ENCODE measurements at regions not wholly inside any gene's neighbourhood (a gene's known extent, or its start where the extent isn't known, plus 50 kb on each side); places are given as distances from the start of the nearest gene placed in this dataset.

DNA sequence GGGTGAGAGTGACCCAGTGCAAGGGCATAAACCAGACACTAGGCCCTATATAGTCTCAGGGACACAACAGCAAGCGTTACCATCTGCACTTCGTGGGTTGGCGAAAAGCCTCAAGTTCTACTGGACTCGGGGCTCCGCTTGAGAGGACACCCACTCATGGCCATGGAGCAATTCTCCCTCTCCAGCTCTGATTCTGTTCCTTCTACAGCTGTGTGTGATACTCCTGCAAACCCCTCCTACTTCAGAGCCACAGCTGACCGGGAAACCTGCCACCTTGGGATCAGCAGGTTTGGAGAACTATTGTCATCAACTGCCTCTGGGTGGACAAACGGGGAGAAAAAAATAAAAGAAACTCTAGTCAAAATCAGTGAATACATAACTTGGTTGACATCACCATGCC, 306.9 kb downstream of the FGFR2 start:
- TF ChIP-seq, protein P1, sequence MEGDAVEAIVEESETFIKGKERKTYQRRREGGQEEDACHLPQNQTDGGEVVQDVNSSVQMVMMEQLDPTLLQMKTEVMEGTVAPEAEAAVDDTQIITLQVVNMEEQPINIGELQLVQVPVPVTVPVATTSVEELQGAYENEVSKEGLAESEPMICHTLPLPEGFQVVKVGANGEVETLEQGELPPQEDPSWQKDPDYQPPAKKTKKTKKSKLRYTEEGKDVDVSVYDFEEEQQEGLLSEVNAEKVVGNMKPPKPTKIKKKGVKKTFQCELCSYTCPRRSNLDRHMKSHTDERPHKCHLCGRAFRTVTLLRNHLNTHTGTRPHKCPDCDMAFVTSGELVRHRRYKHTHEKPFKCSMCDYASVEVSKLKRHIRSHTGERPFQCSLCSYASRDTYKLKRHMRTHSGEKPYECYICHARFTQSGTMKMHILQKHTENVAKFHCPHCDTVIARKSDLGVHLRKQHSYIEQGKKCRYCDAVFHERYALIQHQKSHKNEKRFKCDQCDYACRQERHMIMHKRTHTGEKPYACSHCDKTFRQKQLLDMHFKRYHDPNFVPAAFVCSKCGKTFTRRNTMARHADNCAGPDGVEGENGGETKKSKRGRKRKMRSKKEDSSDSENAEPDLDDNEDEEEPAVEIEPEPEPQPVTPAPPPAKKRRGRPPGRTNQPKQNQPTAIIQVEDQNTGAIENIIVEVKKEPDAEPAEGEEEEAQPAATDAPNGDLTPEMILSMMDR (IDR thresholded peaks at IDR 0.05; ENCODE audit: low read depth, low read length, missing control alignments): no peak
- in situ Hi-C loops (cut with HindIII; ENCODE audit: low pct_ligation_motif_present, low sequenced_read_pairs): no loop called here
- H3K27ac ChIP-seq: no peak overlapping the region

DNA sequence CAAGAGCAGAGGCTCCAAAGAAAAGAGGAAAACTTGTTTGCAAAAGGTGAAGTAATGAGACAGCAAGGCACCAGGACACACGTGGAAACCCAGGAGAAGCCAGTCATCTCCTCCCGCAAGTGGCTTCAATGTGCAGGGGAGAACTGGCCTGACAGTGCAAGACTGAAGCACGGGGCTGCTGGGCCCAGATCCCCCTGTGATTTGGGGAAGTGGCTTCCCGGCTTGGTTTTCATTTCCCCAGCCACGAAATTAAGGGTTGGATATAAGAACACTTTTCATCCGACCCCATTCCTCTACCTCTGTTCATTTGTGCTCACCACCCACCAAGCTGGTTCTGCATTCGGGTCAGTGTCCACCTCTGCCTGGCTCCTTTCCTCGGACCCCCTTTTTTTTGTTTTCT, 306.4 kb downstream of the FGFR2 start:
- in situ Hi-C loops (cut with HindIII; ENCODE audit: low pct_ligation_motif_present, low sequenced_read_pairs): no loop called here
- no peaks in the 10 kb centered on the region for H3K36me3 ChIP-seq (replicated peaks)
- DNase-seq: no peak
- H3K4me3 ChIP-seq (ENCODE audit: low read depth, low read length): no peak overlapping the region
- TF ChIP-seq, protein P1 (IDR thresholded peaks at IDR 0.05; ENCODE audit: low read depth, low read length, missing control alignments): no peak
- H3K27ac ChIP-seq: no peak overlapping the region
- H3K27me3 ChIP-seq (replicated peaks): no peaks in the 10 kb centered on the region

More for the DNA sequence above, 306.9 kb downstream of the FGFR2 start:
- DNase-seq: no peak
- H3K36me3 ChIP-seq (replicated peaks): no peaks in the 10 kb centered on the region
- no peaks in the 10 kb centered on the region for H3K27me3 ChIP-seq (replicated peaks)
- no peak overlapping the region for H3K4me3 ChIP-seq (ENCODE audit: low read depth, low read length)

DNA sequence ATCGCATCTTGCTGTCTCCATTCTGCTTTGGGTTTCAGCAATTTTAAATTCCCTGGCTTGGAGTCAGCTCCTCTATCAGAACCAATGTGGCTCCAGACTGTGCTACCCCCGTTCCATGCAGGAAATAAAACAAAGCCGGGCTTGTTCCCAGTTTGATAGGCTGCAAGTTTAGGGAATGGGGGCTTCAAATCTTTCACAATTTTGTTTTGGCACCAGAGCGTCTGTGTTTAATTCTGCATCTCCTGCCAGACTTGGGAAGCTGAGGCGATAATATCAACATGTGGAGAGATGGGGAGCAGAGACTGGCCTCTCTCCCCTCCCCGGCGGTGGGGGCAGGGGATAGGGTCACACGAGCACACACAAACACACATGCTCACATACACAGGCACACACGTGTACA, 305.9 kb downstream of the FGFR2 start:
- H3K36me3 ChIP-seq (replicated peaks): no peaks in the 10 kb centered on the region
- in situ Hi-C loops (cut with HindIII; ENCODE audit: low pct_ligation_motif_present, low sequenced_read_pairs): no loop called here
- no peak for DNase-seq
- TF ChIP-seq, protein P1 (IDR thresholded peaks at IDR 0.05; ENCODE audit: low read depth, low read length, missing control alignments): no peak
- no peak overlapping the region for H3K4me3 ChIP-seq (ENCODE audit: low read depth, low read length)
- H3K27ac ChIP-seq: no peak overlapping the region
- no peaks in the 10 kb centered on the region for H3K27me3 ChIP-seq (replicated peaks)

DNA sequence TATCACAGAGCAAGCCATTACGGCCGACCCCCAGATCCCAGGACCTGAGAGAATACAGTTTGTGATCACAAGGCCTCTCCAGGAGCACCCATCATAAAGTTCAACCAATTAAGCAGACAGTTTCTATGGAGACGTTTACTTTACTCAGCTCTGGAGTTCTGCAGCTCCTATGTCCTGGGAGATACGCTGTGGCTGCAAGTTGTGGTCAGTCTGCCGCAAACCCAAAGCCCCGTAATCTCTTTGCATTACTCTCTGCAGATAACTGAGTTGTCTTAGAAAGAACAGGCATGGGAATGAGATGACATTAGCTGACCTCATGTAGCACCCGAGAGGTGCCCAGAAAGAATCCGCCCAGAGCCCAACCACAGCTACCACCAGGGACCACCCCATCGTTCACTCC, 305.1 kb downstream of the FGFR2 start:
- H3K27me3 ChIP-seq (replicated peaks): no peaks in the 10 kb centered on the region
- TF ChIP-seq, protein P1 (IDR thresholded peaks at IDR 0.05; ENCODE audit: low read depth, low read length, missing control alignments): no peak
- H3K36me3 ChIP-seq (replicated peaks): no peaks in the 10 kb centered on the region
- no peak for DNase-seq
- no peak overlapping the region for H3K4me3 ChIP-seq (ENCODE audit: low read depth, low read length)
- in situ Hi-C loops (cut with HindIII; ENCODE audit: low pct_ligation_motif_present, low sequenced_read_pairs): no loop called here
- H3K27ac ChIP-seq: no peak overlapping the region

DNA sequence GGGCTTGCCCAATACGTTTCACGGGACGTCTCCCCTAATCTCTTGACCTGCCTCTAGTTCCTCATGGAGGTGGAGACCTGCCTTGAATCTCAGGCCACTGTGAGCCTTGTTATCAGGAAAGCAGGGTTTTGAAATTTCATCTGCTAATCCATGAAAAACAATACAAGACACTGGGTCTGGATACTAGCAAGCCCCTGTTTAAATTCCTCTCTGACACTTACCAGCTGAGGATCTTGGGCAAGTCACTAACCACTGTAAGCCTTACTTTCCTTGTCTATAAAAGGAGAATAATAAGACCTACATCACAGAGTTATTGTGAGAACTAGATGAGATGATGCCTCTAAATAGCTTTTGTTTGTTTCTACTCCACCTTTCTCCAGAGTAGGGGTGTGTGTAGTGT, 303.6 kb downstream of the FGFR2 start:
- Histone ChIP-seq H3K27ac (no peak overlapping the region), H3K4me3 (ENCODE audit: low read depth, low read length) (no peak overlapping the region), H3K27me3 (replicated peaks) (no peaks in the 10 kb centered on the region), H3K36me3 (replicated peaks) (no peaks in the 10 kb centered on the region)
- DNase-seq: no peak
- in situ Hi-C loops (cut with HindIII; ENCODE audit: low pct_ligation_motif_present, low sequenced_read_pairs): no loop called here
- TF ChIP-seq, protein P1 (IDR thresholded peaks at IDR 0.05; ENCODE audit: low read depth, low read length, missing control alignments): no peak

DNA sequence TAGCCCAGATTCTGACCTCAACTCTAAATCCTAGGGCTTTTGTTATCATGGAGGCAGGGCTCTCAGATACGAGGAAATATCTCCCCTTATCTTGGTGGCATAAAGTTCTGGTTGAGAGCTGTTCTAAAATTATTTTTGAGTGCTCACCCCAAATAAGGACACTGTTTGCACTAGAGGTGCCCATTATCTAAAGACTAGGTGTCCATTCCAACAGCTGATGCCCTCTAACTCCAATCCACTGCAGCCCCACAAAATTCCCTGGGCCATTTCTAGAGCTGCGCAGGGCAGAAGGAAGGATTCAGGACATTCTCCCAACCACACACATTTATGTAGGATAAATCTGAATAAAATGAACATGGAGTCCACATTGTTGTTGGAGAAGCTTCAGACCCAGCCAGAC, 301.9 kb downstream of the FGFR2 start:
- H3K36me3 ChIP-seq (replicated peaks): no peaks in the 10 kb centered on the region
- in situ Hi-C loops (cut with HindIII; ENCODE audit: low pct_ligation_motif_present, low sequenced_read_pairs): no loop called here
- DNase-seq: no peak
- no peak overlapping the region for H3K27ac ChIP-seq
- H3K27me3 ChIP-seq (replicated peaks): no peaks in the 10 kb centered on the region
- TF ChIP-seq, protein P1 (IDR thresholded peaks at IDR 0.05; ENCODE audit: low read depth, low read length, missing control alignments): no peak
- no peak overlapping the region for H3K4me3 ChIP-seq (ENCODE audit: low read depth, low read length)
